Left hindlimb (tissue), 1 donor: ENCODE measurements at regions not wholly inside any gene's neighbourhood (a gene's known extent, or its start where the extent isn't known, plus 50 kb on each side); places are given as distances from the start of the nearest gene placed in this dataset.
"Not testable (repeated sequence)": the region's sequence is repeated elsewhere in the genome, so short reads cannot be mapped to it uniquely, and the experiment has no call there.

Experiments
- DNase-seq: peaks from one replicate; pipeline ENCODE4 v3.0.0-alpha.2; 2018

- DNase-seq, result no peak
Observed at GRCh38 chr4:115292320-115293092, 179.1 kb upstream of the NDST4 start.

- no peak for DNase-seq
Observed at GRCh38 chr4:115287426-115287825, 174.0 kb upstream of the NDST4 start.

- DNase-seq, result no peak
Observed at GRCh38 chr4:115279330-115279729, 165.9 kb upstream of the NDST4 start.

GRCh38 chr4:115278830-115279229 lies 165.4 kb upstream of the NDST4 start:
- DNase-seq, result no peak

- no peak for DNase-seq
Observed at GRCh38 chr4:115275615-115276014, 162.2 kb upstream of the NDST4 start.

- no peak for DNase-seq
Observed at GRCh38 chr4:115274545-115274944, 161.1 kb upstream of the NDST4 start.

GRCh38 chr4:115272594-115272993 lies 159.2 kb upstream of the NDST4 start:
- no peak for DNase-seq

GRCh38 chr4:115272185-115272584 lies 158.8 kb upstream of the NDST4 start:
- no peak for DNase-seq

- DNase-seq, result no peak
Observed at GRCh38 chr4:115260195-115260594, 146.8 kb upstream of the NDST4 start.

- DNase-seq, result no peak
Observed at GRCh38 chr4:115259642-115260041, 146.2 kb upstream of the NDST4 start.

- DNase-seq, result no peak
Observed at GRCh38 chr4:115249808-115250207, 136.4 kb upstream of the NDST4 start.

GRCh38 chr4:115234405-115235093 lies 121.1 kb upstream of the NDST4 start:
- no peak for DNase-seq

GRCh38 chr4:115233600-115233999 lies 120.2 kb upstream of the NDST4 start:
- no peak for DNase-seq

GRCh38 chr4:115229873-115230272 lies 116.5 kb upstream of the NDST4 start:
- DNase-seq, result no peak

- DNase-seq, result no peak
Observed at GRCh38 chr4:115228851-115229250, 115.4 kb upstream of the NDST4 start.

- no peak for DNase-seq
Observed at GRCh38 chr4:115222061-115222460, 108.6 kb upstream of the NDST4 start.

GRCh38 chr4:115219862-115220261 lies 106.4 kb upstream of the NDST4 start:
- DNase-seq, result no peak

- DNase-seq, result no peak
Observed at GRCh38 chr4:115219315-115219860, 106.0 kb upstream of the NDST4 start.

- no peak for DNase-seq
Observed at GRCh38 chr4:115215935-115216334, 102.5 kb upstream of the NDST4 start.

GRCh38 chr4:115213716-115214115 lies 100.3 kb upstream of the NDST4 start:
- DNase-seq, result no peak

- no peak for DNase-seq
Observed at GRCh38 chr4:115201042-115201330, 87.6 kb upstream of the NDST4 start.

GRCh38 chr4:115200201-115201041 lies 87.0 kb upstream of the NDST4 start:
- not testable (repeated sequence) for DNase-seq

GRCh38 chr4:115194612-115195011 lies 81.2 kb upstream of the NDST4 start:
- DNase-seq, result not testable (repeated sequence)
